GM23338 (cell line): ENCODE measurements at regions not wholly inside any gene's neighbourhood (a gene's known extent, or its start where the extent isn't known, plus 50 kb on each side); places are given as distances from the start of the nearest gene placed in this dataset.

Experiments used
- ATAC-seq: fragments of 200-7000 bp; cut with Tn5 transposase; 3 replicates; pipeline ENCODE4 v1.9.1; 2020
- DNase-seq: peaks from one replicate; pipeline ENCODE4 v3.0.0-alpha.2; 2015; ENCODE audit warnings: low spot score
- H2AFZ ChIP-seq: fragments of 200-600 bp; sonication (generic); 2 replicates; pipeline ENCODE4 v1.8.0; 2016; ENCODE audit warnings: antibody characterized with exemption, mild to moderate bottlenecking, moderate library complexity
- H3F3A ChIP-seq: fragments of 200-600 bp; sonication (generic); replicated peaks from 2 replicates; pipeline ENCODE4 v1.8.0; 2017; ENCODE audit warnings: antibody characterized with exemption, mixed run types, low read depth
- H3K27ac ChIP-seq: fragments of 200-600 bp; sonication (generic); 2 replicates; pipeline ENCODE4 v1.6.1; 2016; ENCODE audit warnings: low read depth
- H3K27me3 ChIP-seq: fragments of 200-600 bp; sonication (generic); 2 replicates; pipeline ENCODE4 v1.8.0; 2016; ENCODE audit warnings: mild to moderate bottlenecking, mixed run types, moderate library complexity; ENCODE audit not compliant: insufficient read depth
- H3K36me3 ChIP-seq: fragments of 200-600 bp; sonication (generic); 2 replicates; pipeline ENCODE4 v1.8.0; 2016; ENCODE audit warnings: mild to moderate bottlenecking; ENCODE audit not compliant: insufficient read depth
- H3K4me1 ChIP-seq: fragments of 200-600 bp; sonication (generic); 2 replicates; pipeline ENCODE4 v1.8.0; 2016; ENCODE audit warnings: mild to moderate bottlenecking, moderate library complexity; ENCODE audit not compliant: insufficient read depth
- H3K4me2 ChIP-seq: fragments of 200-600 bp; sonication (generic); 2 replicates; pipeline ENCODE4 v1.7.1; 2017; ENCODE audit warnings: mixed run types
- H3K4me3 ChIP-seq: fragments of 200-600 bp; sonication (generic); 2 replicates; pipeline ENCODE4 v1.6.1; 2016; ENCODE audit warnings: mixed run types
- H3K79me2 ChIP-seq: fragments of 200-600 bp; sonication (generic); replicated peaks from 2 replicates; pipeline ENCODE4 v1.8.0; 2017; ENCODE audit warnings: mild to moderate bottlenecking; ENCODE audit not compliant: insufficient read depth
- H3K9me2 ChIP-seq: fragments of 200-600 bp; sonication (generic); 2 replicates; pipeline ENCODE4 v1.8.0; 2017; ENCODE audit not compliant: insufficient read depth
- H4K20me1 ChIP-seq: fragments of 200-600 bp; sonication (generic); replicated peaks from 2 replicates; pipeline ENCODE4 v1.8.0; 2017; ENCODE audit warnings: mild to moderate bottlenecking; ENCODE audit not compliant: insufficient read depth
- H3K27ac Mint-ChIP-seq: 2 replicates; pipeline ENCODE4 v1.8.0; 2020; ENCODE audit warnings: inconsistent platforms, mild to moderate bottlenecking, moderate library complexity, mixed read lengths
- H3K27me3 Mint-ChIP-seq: 3 replicates; pipeline ENCODE4 v1.8.0; 2022; ENCODE audit warnings: low read depth, mild to moderate bottlenecking, moderate library complexity, mixed read lengths, inconsistent platforms; ENCODE audit not compliant: insufficient read depth, poor library complexity
- H3K36me3 Mint-ChIP-seq: 3 replicates; pipeline ENCODE4 v1.8.0; 2021; ENCODE audit warnings: low read depth, mild to moderate bottlenecking, inconsistent platforms, moderate library complexity, mixed read lengths
- H3K4me1 Mint-ChIP-seq: 3 replicates; pipeline ENCODE4 v1.8.0; 2020; ENCODE audit warnings: mild to moderate bottlenecking, inconsistent platforms, mixed read lengths
- H3K4me3 Mint-ChIP-seq: 3 replicates; pipeline ENCODE4 v1.8.0; 2021; ENCODE audit warnings: moderate library complexity, mild to moderate bottlenecking, inconsistent platforms, mixed read lengths
- H3K9me3 Mint-ChIP-seq: 3 replicates; pipeline ENCODE4 v1.8.0; 2020; ENCODE audit warnings: moderate library complexity, mild to moderate bottlenecking, inconsistent platforms, mixed read lengths
- CTCF ChIP-seq, 2 experiments: fragments of 200-600 bp in 1 of 2; sonication (generic) in 1 of 2; conservative IDR thresholded peaks; 2 replicates each; pipeline versions ENCODE4 v1.5.1 to v1.6.1; 2016 to 2017; ENCODE audit warnings: antibody characterized with exemption in 2 of 2, low read depth in 2 of 2, mild to moderate bottlenecking in 2 of 2, moderate library complexity in 1 of 2
- JUNB ChIP-seq: IDR thresholded peaks from one replicate; pipeline ENCODE4 v1.6.1; 2016; ENCODE audit warnings: antibody characterized with exemption; ENCODE audit not compliant: unreplicated experiment
- NANOG ChIP-seq: IDR thresholded peaks from 2 replicates; pipeline ENCODE4 v1.6.1; 2016; ENCODE audit warnings: antibody characterized with exemption, borderline replicate concordance
- POLR2AphosphoS5 ChIP-seq: IDR thresholded peaks from 2 replicates; pipeline ENCODE4 v1.6.1; 2016; ENCODE audit warnings: antibody characterized with exemption, low read depth
- REST ChIP-seq: IDR thresholded peaks from one replicate; pipeline ENCODE4 v1.6.1; 2018; ENCODE audit warnings: antibody characterized with exemption; ENCODE audit not compliant: unreplicated experiment

- Histone ChIP-seq H3K4me1 (peaks cover 21% of the 10 kb centered on the region), H3K4me3 (no peak overlapping the region), H2AFZ (no peak overlapping the region; the same call in 1 of the 2 replicates), H3K9me2 (peaks cover 8% of the 10 kb centered on the region), H3K79me2 (no peaks in the 10 kb centered on the region), H3K27me3 (no peaks in the 10 kb centered on the region), H3K27ac (no peak overlapping the region), H4K20me1 (no peaks in the 10 kb centered on the region), H3K4me2 (no peak overlapping the region), H3K36me3 (no peaks in the 10 kb centered on the region), H3F3A (no peaks in the 10 kb centered on the region)
- H3K9me3 Mint-ChIP-seq = no peaks in the 10 kb centered on the region
- ATAC-seq (no peak), DNase-seq (no peak)
- H3K27me3 Mint-ChIP-seq = no peaks in the 10 kb centered on the region
- no peak for TF ChIP-seq NANOG
- no peak for TF ChIP-seq REST
- no peak for TF ChIP-seq POLR2AphosphoS5
- no peak for TF ChIP-seq CTCF (conservative IDR thresholded peaks at IDR 0.05; ENCODE audit: low read depth in 2 of 2)
- H3K27ac Mint-ChIP-seq = no peak overlapping the region
- H3K4me1 Mint-ChIP-seq = peaks cover 23% of the 10 kb centered on the region
- H3K4me3 Mint-ChIP-seq = no peak overlapping the region
- no peaks in the 10 kb centered on the region for H3K36me3 Mint-ChIP-seq
These were observed 612.6 kb downstream of the EBF1 start for GRCh38 chr5:158487156-158487555.

- Histone ChIP-seq H3K4me1 (peaks cover 21% of the 10 kb centered on the region), H3K79me2 (no peaks in the 10 kb centered on the region), H3K27ac (no peak overlapping the region), H3K4me2 (no peak overlapping the region), H4K20me1 (no peaks in the 10 kb centered on the region), H2AFZ (no peak overlapping the region; the same call in 1 of the 2 replicates), H3K9me2 (peaks cover 8% of the 10 kb centered on the region), H3F3A (no peaks in the 10 kb centered on the region), H3K4me3 (no peak overlapping the region), H3K27me3 (no peaks in the 10 kb centered on the region), H3K36me3 (no peaks in the 10 kb centered on the region)
- DNase-seq = no peak
- no peaks in the 10 kb centered on the region for H3K36me3 Mint-ChIP-seq
- peaks cover 2% of the 10 kb centered on the region for H3K27me3 Mint-ChIP-seq
- no peak overlapping the region for H3K4me3 Mint-ChIP-seq
- no peaks in the 10 kb centered on the region for H3K9me3 Mint-ChIP-seq
- H3K4me1 Mint-ChIP-seq = peaks cover 23% of the 10 kb centered on the region
- TF ChIP-seq JUNB (no peak), CTCF (conservative IDR thresholded peaks at IDR 0.05; ENCODE audit: low read depth in 2 of 2) (no peak), POLR2AphosphoS5 (no peak)
- H3K27ac Mint-ChIP-seq = no peak overlapping the region
- no peak for ATAC-seq
These were observed 613.1 kb downstream of the EBF1 start for GRCh38 chr5:158486566-158486965.
